Upper lobe of right lung (tissue), 1 donor: ENCODE measurements at regions not wholly inside any gene's neighbourhood (a gene's known extent, or its start where the extent isn't known, plus 50 kb on each side); places are given as distances from the start of the nearest gene placed in this dataset.
"Not testable (repeated sequence)": the region's sequence is repeated elsewhere in the genome, so short reads cannot be mapped to it uniquely, and the experiment has no call there.

Experiments used
- ATAC-seq: fragments of 200-7000 bp; cut with Tn5 transposase; one replicate; pipeline ENCODE4 v1.9.1; 2020; ENCODE audit warnings: mild to moderate bottlenecking, moderate library complexity
- DNase-seq: peaks from one replicate; pipeline ENCODE4 v3.0.0-alpha.2; 2020
- H3K27ac ChIP-seq: fragments of 200-600 bp; one replicate; pipeline ENCODE4 v1.8.0; 2022
- H3K27me3 ChIP-seq: fragments of 200-600 bp; one replicate; pipeline ENCODE4 v1.8.0; 2022; ENCODE audit warnings: mild to moderate bottlenecking
- H3K36me3 ChIP-seq: fragments of 200-600 bp; one replicate; pipeline ENCODE4 v1.8.0; 2022
- H3K4me1 ChIP-seq: fragments of 200-600 bp; one replicate; pipeline ENCODE4 v1.8.0; 2022
- H3K4me3 ChIP-seq: fragments of 200-600 bp; one replicate; pipeline ENCODE4 v1.8.0; 2022; ENCODE audit warnings: mild to moderate bottlenecking
- H3K9me3 ChIP-seq: fragments of 200-600 bp; one replicate; pipeline ENCODE4 v1.8.0; 2022
- intact Hi-C: fragments of 100-400 bp; cut with DNase I; formaldehyde crosslinking; loops from one replicate; pipeline ENCODE4 v1.11.0; 2022
- TF ChIP-seq, protein P1 (sequence below): fragments of 200-600 bp; IDR thresholded peaks from one replicate; pipeline ENCODE4 v1.8.0; 2022; ENCODE audit warnings: antibody characterized with exemption
- donor health status: DM: no; HTN: yes; CAD: no; lungs with severe emphysema.

GRCh38 chr12:23253191-23253590 lies 628.2 kb downstream of the ETNK1 start:
- intact Hi-C loops, result no loop called here
- DNase-seq (no peak), ATAC-seq (no peak)
- no peaks in the 10 kb centered on the region for H3K27me3 ChIP-seq
- no peaks in the 10 kb centered on the region for H3K4me1 ChIP-seq
- no peak overlapping the region for H3K27ac ChIP-seq
- TF ChIP-seq, protein P1, sequence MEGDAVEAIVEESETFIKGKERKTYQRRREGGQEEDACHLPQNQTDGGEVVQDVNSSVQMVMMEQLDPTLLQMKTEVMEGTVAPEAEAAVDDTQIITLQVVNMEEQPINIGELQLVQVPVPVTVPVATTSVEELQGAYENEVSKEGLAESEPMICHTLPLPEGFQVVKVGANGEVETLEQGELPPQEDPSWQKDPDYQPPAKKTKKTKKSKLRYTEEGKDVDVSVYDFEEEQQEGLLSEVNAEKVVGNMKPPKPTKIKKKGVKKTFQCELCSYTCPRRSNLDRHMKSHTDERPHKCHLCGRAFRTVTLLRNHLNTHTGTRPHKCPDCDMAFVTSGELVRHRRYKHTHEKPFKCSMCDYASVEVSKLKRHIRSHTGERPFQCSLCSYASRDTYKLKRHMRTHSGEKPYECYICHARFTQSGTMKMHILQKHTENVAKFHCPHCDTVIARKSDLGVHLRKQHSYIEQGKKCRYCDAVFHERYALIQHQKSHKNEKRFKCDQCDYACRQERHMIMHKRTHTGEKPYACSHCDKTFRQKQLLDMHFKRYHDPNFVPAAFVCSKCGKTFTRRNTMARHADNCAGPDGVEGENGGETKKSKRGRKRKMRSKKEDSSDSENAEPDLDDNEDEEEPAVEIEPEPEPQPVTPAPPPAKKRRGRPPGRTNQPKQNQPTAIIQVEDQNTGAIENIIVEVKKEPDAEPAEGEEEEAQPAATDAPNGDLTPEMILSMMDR, result no peak
- H3K9me3 ChIP-seq, result no peaks in the 10 kb centered on the region
- no peaks in the 10 kb centered on the region for H3K36me3 ChIP-seq
- H3K4me3 ChIP-seq, result no peak overlapping the region

- H3K9me3 ChIP-seq, ATAC-seq, intact Hi-C loops, H3K27ac ChIP-seq, H3K36me3 ChIP-seq, DNase-seq, H3K4me3 ChIP-seq, H3K27me3 ChIP-seq, H3K4me1 ChIP-seq: not testable (repeated sequence)
These were observed 628.9 kb downstream of the ETNK1 start for GRCh38 chr12:23253910-23254309.

GRCh38 chr12:23259558-23259957 lies 634.6 kb downstream of the ETNK1 start:
- no peak overlapping the region for H3K27ac ChIP-seq
- no peaks in the 10 kb centered on the region for H3K4me1 ChIP-seq
- DNase-seq, result no peak
- no peaks in the 10 kb centered on the region for H3K36me3 ChIP-seq
- no peaks in the 10 kb centered on the region for H3K27me3 ChIP-seq
- H3K4me3 ChIP-seq, result no peak overlapping the region
- no peak for ATAC-seq
- H3K9me3 ChIP-seq, result no peaks in the 10 kb centered on the region
- TF ChIP-seq, protein P1, result no peak
- intact Hi-C loops, result no loop called here

GRCh38 chr12:23262670-23263069 lies 637.7 kb downstream of the ETNK1 start:
- intact Hi-C loops, result no loop called here
- DNase-seq, result no peak
- no peak overlapping the region for H3K27ac ChIP-seq
- no peak overlapping the region for H3K4me3 ChIP-seq
- no peaks in the 10 kb centered on the region for H3K27me3 ChIP-seq
- no peak for ATAC-seq
- H3K4me1 ChIP-seq, result no peaks in the 10 kb centered on the region
- H3K36me3 ChIP-seq, result no peaks in the 10 kb centered on the region
- no peaks in the 10 kb centered on the region for H3K9me3 ChIP-seq
- TF ChIP-seq, protein P1, result no peak

DNA sequence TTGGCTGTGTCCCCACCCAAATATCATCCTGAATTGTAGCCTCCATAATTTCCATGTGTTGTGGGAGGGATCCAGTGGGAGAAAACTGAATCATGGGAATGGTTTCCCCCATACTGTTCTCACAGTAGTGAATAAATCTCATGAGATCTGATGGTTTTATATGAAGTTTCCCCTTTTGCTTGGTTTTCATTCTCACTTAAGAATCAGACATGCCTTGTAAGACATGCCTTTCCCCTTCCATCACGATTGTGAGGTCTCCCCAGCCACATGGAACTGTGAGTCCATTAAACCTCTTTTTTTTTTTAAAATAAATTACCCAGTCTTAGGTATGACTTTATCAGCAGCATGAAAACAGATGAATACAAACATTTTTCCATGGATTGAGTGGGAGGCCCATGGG lies 652.9 kb downstream of the ETNK1 start:
- Histone ChIP-seq H3K27ac (no peak overlapping the region), H3K4me3 (no peak overlapping the region), H3K4me1 (no peaks in the 10 kb centered on the region), H3K9me3 (no peaks in the 10 kb centered on the region), H3K27me3 (no peaks in the 10 kb centered on the region), H3K36me3 (no peaks in the 10 kb centered on the region)
- ATAC-seq, result no peak
- TF ChIP-seq, protein P1, result no peak
- DNase-seq, result no peak
- intact Hi-C loops, result no loop called here

- Histone ChIP-seq H3K27ac (no peak overlapping the region), H3K4me1 (no peaks in the 10 kb centered on the region), H3K27me3 (no peaks in the 10 kb centered on the region), H3K9me3 (no peaks in the 10 kb centered on the region), H3K4me3 (no peak overlapping the region), H3K36me3 (no peaks in the 10 kb centered on the region)
- intact Hi-C loops, result no loop called here
- DNase-seq, result no peak
- ATAC-seq, result no peak
- TF ChIP-seq, protein P1, result no peak
These were observed 656.3 kb downstream of the ETNK1 start for GRCh38 chr12:23281295-23281694.
